MCF 10A (cell line): ENCODE measurements at regions not wholly inside any gene's neighbourhood (a gene's known extent, or its start where the extent isn't known, plus 50 kb on each side); places are given as distances from the start of the nearest gene placed in this dataset.

ENCODE experiments used
- BruUV-seq: library from RNA; stranded (reverse); fragments of 400-500 nt; replicated peaks from 2 replicates; lab custom pipeline; 2021; lab: Mats Ljungman, UMichigan
- CTCF ChIA-PET: fragments of 300-600 bp; sonication (Branson Sonifier 250); formaldehyde crosslinking; extraction: SDS; loops from one replicate; lab custom pipeline; 2021; ENCODE audit warnings: antibody characterized with exemption, inconsistent platforms; lab: Yijun Ruan, JAX
- POLR2A ChIA-PET: fragments of 300-600, 350-650 bp; sonication (Branson Sonifier 250); formaldehyde crosslinking; extraction: SDS; loops from one replicate; lab custom pipeline; 2020; ENCODE audit warnings: antibody characterized with exemption, inconsistent platforms; lab: Yijun Ruan, JAX
- DNase-seq: peaks from one replicate; pipeline ENCODE4 v3.0.0-alpha.2; 2018; ENCODE audit not compliant: unreplicated experiment
- H3K27ac Mint-ChIP-seq: one replicate; pipeline ENCODE4 v1.8.0; 2022; ENCODE audit warnings: mild to moderate bottlenecking, low read depth, mixed read lengths; ENCODE audit not compliant: unreplicated experiment
- H3K27me3 Mint-ChIP-seq: one replicate; pipeline ENCODE4 v1.8.0; 2022; ENCODE audit warnings: mixed read lengths; ENCODE audit not compliant: insufficient read depth, unreplicated experiment
- H3K36me3 Mint-ChIP-seq: one replicate; pipeline ENCODE4 v1.8.0; 2022; ENCODE audit warnings: mild to moderate bottlenecking, moderate library complexity, mixed read lengths; ENCODE audit not compliant: insufficient read depth, unreplicated experiment
- H3K4me1 Mint-ChIP-seq: one replicate; pipeline ENCODE4 v1.8.0; 2022; ENCODE audit warnings: mixed read lengths; ENCODE audit not compliant: insufficient read depth, unreplicated experiment
- H3K4me3 Mint-ChIP-seq: one replicate; pipeline ENCODE4 v1.8.0; 2022; ENCODE audit warnings: mild to moderate bottlenecking, moderate library complexity, mixed read lengths; ENCODE audit not compliant: unreplicated experiment
- H3K9me3 Mint-ChIP-seq: one replicate; pipeline ENCODE4 v1.8.0; 2022; ENCODE audit warnings: mixed read lengths; ENCODE audit not compliant: unreplicated experiment
- intact Hi-C: fragments of 100-400 bp; cut with micrococcal nuclease; formaldehyde crosslinking; loops from 2 replicates; pipeline ENCODE4 v1.14.1; 2022
- TF ChIP-seq, protein P1 (sequence below): fragments of 200-600 bp; IDR thresholded peaks from one replicate; pipeline ENCODE4 v1.8.0; 2022; ENCODE audit warnings: antibody characterized with exemption, mild to moderate bottlenecking; ENCODE audit not compliant: unreplicated experiment

GRCh38 chr6:168201799-168202198 lies 117.8 kb downstream of the DACT2 start:
- BruUV-seq, result no TSS peak
- TF ChIP-seq, protein P1, sequence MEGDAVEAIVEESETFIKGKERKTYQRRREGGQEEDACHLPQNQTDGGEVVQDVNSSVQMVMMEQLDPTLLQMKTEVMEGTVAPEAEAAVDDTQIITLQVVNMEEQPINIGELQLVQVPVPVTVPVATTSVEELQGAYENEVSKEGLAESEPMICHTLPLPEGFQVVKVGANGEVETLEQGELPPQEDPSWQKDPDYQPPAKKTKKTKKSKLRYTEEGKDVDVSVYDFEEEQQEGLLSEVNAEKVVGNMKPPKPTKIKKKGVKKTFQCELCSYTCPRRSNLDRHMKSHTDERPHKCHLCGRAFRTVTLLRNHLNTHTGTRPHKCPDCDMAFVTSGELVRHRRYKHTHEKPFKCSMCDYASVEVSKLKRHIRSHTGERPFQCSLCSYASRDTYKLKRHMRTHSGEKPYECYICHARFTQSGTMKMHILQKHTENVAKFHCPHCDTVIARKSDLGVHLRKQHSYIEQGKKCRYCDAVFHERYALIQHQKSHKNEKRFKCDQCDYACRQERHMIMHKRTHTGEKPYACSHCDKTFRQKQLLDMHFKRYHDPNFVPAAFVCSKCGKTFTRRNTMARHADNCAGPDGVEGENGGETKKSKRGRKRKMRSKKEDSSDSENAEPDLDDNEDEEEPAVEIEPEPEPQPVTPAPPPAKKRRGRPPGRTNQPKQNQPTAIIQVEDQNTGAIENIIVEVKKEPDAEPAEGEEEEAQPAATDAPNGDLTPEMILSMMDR, result no peak
- Mint-ChIP-seq H3K27me3 (peaks cover 30% of the 10 kb centered on the region), H3K27ac (no peak overlapping the region), H3K36me3 (no peaks in the 10 kb centered on the region), H3K9me3 (no peaks in the 10 kb centered on the region), H3K4me3 (no peak overlapping the region), H3K4me1 (no peaks in the 10 kb centered on the region)
- DNase-seq, result no peak
- intact Hi-C loops, result no loop called here
- POLR2A ChIA-PET, result no interaction called here
- CTCF ChIA-PET, result no interaction called here

- H3K4me1 Mint-ChIP-seq, result no peaks in the 10 kb centered on the region
- peaks cover 30% of the 10 kb centered on the region for H3K27me3 Mint-ChIP-seq
- TF ChIP-seq, protein P1, result no peak
- peak; percentile 13 for DNase-seq
- no peak overlapping the region for H3K27ac Mint-ChIP-seq
- intact Hi-C loops, result no loop called here
- no TSS peak for BruUV-seq
- POLR2A ChIA-PET, result no interaction called here
- no peaks in the 10 kb centered on the region for H3K36me3 Mint-ChIP-seq
- CTCF ChIA-PET, result no interaction called here
- no peak overlapping the region for H3K4me3 Mint-ChIP-seq
- no peaks in the 10 kb centered on the region for H3K9me3 Mint-ChIP-seq
These were observed 118.2 kb downstream of the DACT2 start for GRCh38 chr6:168201383-168201782.

DNA sequence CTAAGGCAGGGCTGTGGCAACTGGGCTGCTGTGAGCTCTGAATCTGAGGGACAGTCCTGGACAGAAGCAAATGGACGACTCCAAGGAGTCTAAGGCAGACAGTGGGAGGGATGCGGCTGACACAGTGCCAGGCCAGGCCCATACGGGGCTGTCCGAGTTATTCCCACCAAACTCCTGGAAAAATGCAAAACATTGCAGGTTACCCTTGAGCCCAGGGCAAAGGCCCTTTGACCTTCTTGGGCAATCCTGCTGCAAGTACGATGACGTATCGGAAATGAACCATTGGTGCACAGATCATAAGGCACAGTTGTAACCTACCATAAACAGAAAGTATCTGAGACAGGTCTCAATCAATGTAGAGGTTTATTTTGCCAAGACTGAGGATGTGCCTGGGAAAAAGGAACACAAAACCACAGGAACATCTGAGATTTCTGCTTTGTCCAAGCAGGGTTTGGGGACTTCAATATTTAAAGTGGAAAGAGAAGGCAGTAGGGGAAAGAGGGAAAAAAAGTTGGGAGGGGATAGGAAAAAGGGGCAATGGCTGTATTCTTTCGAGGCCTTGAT lies 118.9 kb downstream of the DACT2 start:
- ChIA-PET POLR2A (no interaction called here), CTCF (no interaction called here)
- Mint-ChIP-seq H3K36me3 (no peaks in the 10 kb centered on the region), H3K27ac (no peak overlapping the region), H3K9me3 (no peaks in the 10 kb centered on the region), H3K4me3 (no peak overlapping the region), H3K27me3 (peaks cover 32% of the 10 kb centered on the region), H3K4me1 (no peaks in the 10 kb centered on the region)
- no TSS peak for BruUV-seq
- intact Hi-C loops, result no loop called here
- TF ChIP-seq, protein P1, result no peak
- DNase-seq, result no peak

DNA sequence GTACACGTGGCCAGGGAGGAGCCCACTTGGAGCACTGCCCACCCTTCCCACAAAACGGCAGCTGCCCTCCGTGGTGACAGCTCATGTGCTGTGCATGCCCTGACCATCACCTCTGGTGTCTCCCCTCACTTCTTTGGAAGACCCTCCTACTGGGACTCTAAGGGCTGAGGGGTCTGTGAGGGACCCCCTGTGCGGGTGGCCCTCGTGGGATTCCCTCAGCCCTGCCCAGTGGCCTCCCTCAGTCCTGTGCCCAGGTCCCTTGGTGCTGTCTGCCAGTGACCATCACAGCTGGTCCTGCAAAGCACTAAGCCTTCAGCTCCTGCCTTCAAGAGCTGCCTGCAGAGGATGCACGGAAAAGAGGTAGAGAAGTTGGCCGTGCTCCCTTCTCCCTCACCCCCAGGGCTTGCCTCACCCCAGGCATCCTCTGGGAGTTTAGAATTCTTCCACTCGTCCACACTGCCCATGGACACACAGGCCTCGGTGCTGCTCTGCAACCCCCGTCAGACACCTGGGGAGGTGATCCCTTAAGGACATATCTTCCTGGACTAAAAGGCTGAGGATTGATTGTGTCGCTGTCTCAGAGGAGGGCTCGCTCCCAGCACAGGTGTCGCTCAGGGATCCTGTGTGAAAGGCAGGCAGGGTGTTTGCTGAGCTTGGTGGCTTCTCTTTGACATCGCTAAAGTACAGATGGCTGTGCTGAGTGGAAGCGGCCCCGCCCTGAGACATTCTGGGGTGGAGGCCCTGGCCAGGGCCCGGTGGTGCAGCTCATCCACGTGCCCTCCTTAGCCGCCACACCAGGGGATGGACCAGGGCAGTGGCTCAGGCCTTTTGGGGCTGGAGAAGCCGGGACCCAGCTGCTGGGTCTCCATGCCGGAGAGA lies 119.5 kb upstream of the FRMD1 start:
- H3K27me3 Mint-ChIP-seq, result peaks cover 46% of the 10 kb centered on the region

More for the DNA sequence above, 119.5 kb upstream of the FRMD1 start:
- no TSS peak for BruUV-seq
- CTCF ChIA-PET, result no interaction called here
- Mint-ChIP-seq H3K9me3 (no peaks in the 10 kb centered on the region), H3K4me3 (no peak overlapping the region), H3K27ac (no peak overlapping the region), H3K4me1 (no peaks in the 10 kb centered on the region), H3K36me3 (no peaks in the 10 kb centered on the region)
- POLR2A ChIA-PET, result no interaction called here
- TF ChIP-seq, protein P1, result no peak
- intact Hi-C loops, result no loop called here
- DNase-seq, result no peak
